ENCODE measurements at regions not wholly inside any gene's neighbourhood (a gene's known extent, or its start where the extent isn't known, plus 50 kb on each side); places are given as distances from the start of the nearest gene placed in this dataset. TPM values are rescaled to one million over a fixed set of nuclear protein-coding genes. Genes with fewer than 3 reads are reported as not detected.

- POLR2A ChIA-PET = no interaction called here
- no TSS peak for BruUV-seq (replicated peaks)
- no peak overlapping the region for H3K4me3 ChIP-seq (replicated peaks in 1 of 3; ENCODE audit: insufficient read depth in 1 of 3, low read depth in 1 of 3, low read length in 3 of 3)
- dilution Hi-C loops (cut with MboI; ENCODE audit: extremely low pct_ligation_motif_present, low sequenced_read_pairs) (no loop called here), intact Hi-C loops (cut with micrococcal nuclease) (no loop called here)
- no peaks in the 10 kb centered on the region for H3K4me1 ChIP-seq (ENCODE audit: control insufficient read depth, extremely low read depth, insufficient read depth, low read length)
- H3K9me1 ChIP-seq (replicated peaks; ENCODE audit: control insufficient read depth, extremely low read depth, insufficient read depth, low read length) = no peaks in the 10 kb centered on the region
- peaks cover 6% of the 10 kb centered on the region for H3K9me3 ChIP-seq (replicated peaks; ENCODE audit: control insufficient read depth, insufficient read depth, low read length)
- H4K20me1 ChIP-seq (replicated peaks; ENCODE audit: control insufficient read depth, extremely low read depth, insufficient read depth, low read length) = no peaks in the 10 kb centered on the region
- FAIRE-seq (no peak), DNase-seq (ENCODE audit: low read depth, low spot score) (no peak)
- H3K79me2 ChIP-seq (ENCODE audit: control insufficient read depth, insufficient read depth, low read length) = no peaks in the 10 kb centered on the region
- no peaks in the 10 kb centered on the region for H3K27me3 ChIP-seq (ENCODE audit: control insufficient read depth in 2 of 2, insufficient read depth in 2 of 2, low read length in 2 of 2)
- no peak for TF ChIP-seq FOS (IDR thresholded peaks at IDR 0.05; ENCODE audit: borderline replicate concordance, insufficient read depth, low read length)
- TF ChIP-seq CTCF (IDR thresholded peaks at IDR 0.05; ENCODE audit: extremely low read depth in 1 of 2, insufficient read depth in 1 of 2, low read depth in 1 of 2, low read length in 2 of 2) = no peak
- no peak for TF ChIP-seq EZH2 (IDR thresholded peaks at IDR 0.05; ENCODE audit: borderline replicate concordance, low read depth, low read length, severe bottlenecking)
- TF ChIP-seq POLR2AphosphoS5 (IDR thresholded peaks at IDR 0.05; ENCODE audit: insufficient read depth, low read depth, low read length) = no peak
- TF ChIP-seq POLR2A (IDR thresholded peaks at IDR 0.05; ENCODE audit: low read depth, low read length) = no peak
- TF ChIP-seq MYC (IDR thresholded peaks at IDR 0.05; ENCODE audit: low read depth, low read length) = no peak
- TF ChIP-seq MAX (IDR thresholded peaks at IDR 0.05; ENCODE audit: insufficient read depth, insufficient read length) = no peak
- no peak for TF ChIP-seq JUN (IDR thresholded peaks at IDR 0.05; ENCODE audit: borderline replicate concordance, insufficient read depth, insufficient read length, low read depth)
- no peak for TF ChIP-seq GATA2 (IDR thresholded peaks at IDR 0.05; ENCODE audit: insufficient read depth, insufficient read length, low read depth, low read length)
- no peak overlapping the region for H3K4me2 ChIP-seq (ENCODE audit: insufficient read depth, low read length)
- no peak overlapping the region for H2AFZ ChIP-seq (ENCODE audit: low read depth, low read length)
- CTCF ChIA-PET = no interaction called here
- H3K9ac ChIP-seq (replicated peaks; ENCODE audit: extremely low read depth, insufficient read depth, low read length) = no peak overlapping the region
- H3K27ac ChIP-seq (ENCODE audit: insufficient read depth, low read depth, low read length) = no peak overlapping the region
- H3K36me3 ChIP-seq (ENCODE audit: control insufficient read depth in 2 of 2, extremely low read depth in 1 of 2, insufficient read depth in 2 of 2, low read length in 2 of 2) = no peaks in the 10 kb centered on the region
Observed at GRCh38 chr18:37617623-37618022, 52.0 kb upstream of the CELF4 start.

MicroRNA genes in the stretch of these regions (microRNA counts, 767-probe panel; counts per million panel counts)
- microRNA hsa-miR-924 = 723 counts per million, percentile 96 among the panel's probes with 10 or more counts

Small RNA genes in the stretch of these regions (microRNA-seq; reads per million reads assigned to microRNA genes)
- gene MIR4318 (ENCODE audit: borderline number of aligned reads, borderline replicate concordance) (not detected), gene MIR5583-1 (ENCODE audit: borderline number of aligned reads, borderline replicate concordance) (not detected), gene MIR5583-2 (ENCODE audit: borderline number of aligned reads, borderline replicate concordance) (not detected), gene MIR924 (ENCODE audit: borderline number of aligned reads, borderline replicate concordance) (not detected)

Small RNA genes in the stretch of these regions (small RNA-seq; reads per million reads assigned to genes)
- gene AC011712.1 (ENCODE audit: insufficient read depth, insufficient read length, low read depth, low replicate concordance) (not detected), gene MIR4318 (ENCODE audit: insufficient read depth, insufficient read length, low read depth, low replicate concordance) (not detected), gene MIR5583-1 (ENCODE audit: insufficient read depth, insufficient read length, low read depth, low replicate concordance) (not detected), gene RN7SKP182 (ENCODE audit: insufficient read depth, insufficient read length, low read depth, low replicate concordance) (not detected), gene RNU6-1242P (ENCODE audit: insufficient read depth, insufficient read length, low read depth, low replicate concordance) (not detected), gene RNU6-706P (ENCODE audit: insufficient read depth, insufficient read length, low read depth, low replicate concordance) (not detected)

Measured in endothelial cell of umbilical vein (primary cell).